ENCODE measurements at regions not wholly inside any gene's neighbourhood (a gene's known extent, or its start where the extent isn't known, plus 50 kb on each side); places are given as distances from the start of the nearest gene placed in this dataset.

DNA sequence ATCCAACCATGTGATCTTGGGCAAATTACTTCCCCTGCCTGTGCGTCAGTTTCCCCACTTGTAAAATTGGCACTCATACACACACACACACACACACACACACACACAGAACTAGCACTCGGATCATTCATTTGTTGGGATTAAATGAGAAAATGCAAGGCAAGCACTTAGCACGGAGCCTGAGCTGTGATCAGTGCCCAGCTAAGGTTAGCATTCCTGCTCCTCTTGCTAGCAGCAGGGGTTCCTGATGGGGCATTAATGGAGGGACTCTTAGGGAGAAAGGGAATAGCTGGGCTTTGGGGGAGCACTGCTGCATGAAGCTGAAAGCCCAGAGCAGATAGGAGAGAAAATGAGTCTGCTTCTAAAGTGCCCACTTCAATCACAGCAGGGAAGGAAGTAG is 187.7 kb upstream of the C2CD4B start:
- TF ChIP-seq ATF2 (CRISPR knock-in tag; IDR thresholded peaks at IDR 0.05; ENCODE audit: borderline replicate concordance, low read depth) (no peak), PRDM15 (CRISPR knock-in tag; IDR thresholded peaks at IDR 0.05) (no peak), GABPB1 (CRISPR knock-in tag; IDR thresholded peaks at IDR 0.05) (no peak), NR3C1 (CRISPR knock-in tag; conservative IDR thresholded peaks at IDR 0.05; ENCODE audit: low read depth) (no peak), TEAD1 (CRISPR knock-in tag; IDR thresholded peaks at IDR 0.05) (no peak), TCF7 (CRISPR knock-in tag; IDR thresholded peaks at IDR 0.05; ENCODE audit: low read depth) (no peak), ESRRA (CRISPR knock-in tag; IDR thresholded peaks at IDR 0.05; ENCODE audit: borderline replicate concordance) (no peak), SP1 (CRISPR knock-in tag; conservative IDR thresholded peaks at IDR 0.05) (no peak), ZNF396 (CRISPR knock-in tag; IDR thresholded peaks at IDR 0.05; ENCODE audit: borderline replicate concordance) (no peak)
- TF ChIP-seq, protein P1, sequence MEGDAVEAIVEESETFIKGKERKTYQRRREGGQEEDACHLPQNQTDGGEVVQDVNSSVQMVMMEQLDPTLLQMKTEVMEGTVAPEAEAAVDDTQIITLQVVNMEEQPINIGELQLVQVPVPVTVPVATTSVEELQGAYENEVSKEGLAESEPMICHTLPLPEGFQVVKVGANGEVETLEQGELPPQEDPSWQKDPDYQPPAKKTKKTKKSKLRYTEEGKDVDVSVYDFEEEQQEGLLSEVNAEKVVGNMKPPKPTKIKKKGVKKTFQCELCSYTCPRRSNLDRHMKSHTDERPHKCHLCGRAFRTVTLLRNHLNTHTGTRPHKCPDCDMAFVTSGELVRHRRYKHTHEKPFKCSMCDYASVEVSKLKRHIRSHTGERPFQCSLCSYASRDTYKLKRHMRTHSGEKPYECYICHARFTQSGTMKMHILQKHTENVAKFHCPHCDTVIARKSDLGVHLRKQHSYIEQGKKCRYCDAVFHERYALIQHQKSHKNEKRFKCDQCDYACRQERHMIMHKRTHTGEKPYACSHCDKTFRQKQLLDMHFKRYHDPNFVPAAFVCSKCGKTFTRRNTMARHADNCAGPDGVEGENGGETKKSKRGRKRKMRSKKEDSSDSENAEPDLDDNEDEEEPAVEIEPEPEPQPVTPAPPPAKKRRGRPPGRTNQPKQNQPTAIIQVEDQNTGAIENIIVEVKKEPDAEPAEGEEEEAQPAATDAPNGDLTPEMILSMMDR (IDR thresholded peaks at IDR 0.05), result no peak
- TF ChIP-seq, protein P2, sequence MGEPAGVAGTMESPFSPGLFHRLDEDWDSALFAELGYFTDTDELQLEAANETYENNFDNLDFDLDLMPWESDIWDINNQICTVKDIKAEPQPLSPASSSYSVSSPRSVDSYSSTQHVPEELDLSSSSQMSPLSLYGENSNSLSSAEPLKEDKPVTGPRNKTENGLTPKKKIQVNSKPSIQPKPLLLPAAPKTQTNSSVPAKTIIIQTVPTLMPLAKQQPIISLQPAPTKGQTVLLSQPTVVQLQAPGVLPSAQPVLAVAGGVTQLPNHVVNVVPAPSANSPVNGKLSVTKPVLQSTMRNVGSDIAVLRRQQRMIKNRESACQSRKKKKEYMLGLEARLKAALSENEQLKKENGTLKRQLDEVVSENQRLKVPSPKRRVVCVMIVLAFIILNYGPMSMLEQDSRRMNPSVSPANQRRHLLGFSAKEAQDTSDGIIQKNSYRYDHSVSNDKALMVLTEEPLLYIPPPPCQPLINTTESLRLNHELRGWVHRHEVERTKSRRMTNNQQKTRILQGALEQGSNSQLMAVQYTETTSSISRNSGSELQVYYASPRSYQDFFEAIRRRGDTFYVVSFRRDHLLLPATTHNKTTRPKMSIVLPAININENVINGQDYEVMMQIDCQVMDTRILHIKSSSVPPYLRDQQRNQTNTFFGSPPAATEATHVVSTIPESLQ (CRISPR knock-in tag; IDR thresholded peaks at IDR 0.05), result no peak
